Fibroblast of peridontal ligament (primary cell): ENCODE measurements at regions not wholly inside any gene's neighbourhood (a gene's known extent, or its start where the extent isn't known, plus 50 kb on each side); places are given as distances from the start of the nearest gene placed in this dataset.

ENCODE experiments used
- DNase-seq: peaks from one replicate; pipeline ENCODE4 v3.0.0-alpha.2; 2010; ENCODE audit errors: extremely low read depth

- DNase-seq = no peak
Measured at GRCh38 chr4:64464581-64464980, 55.3 kb upstream of the TECRL start.
